ENCODE measurements at regions not wholly inside any gene's neighbourhood (a gene's known extent, or its start where the extent isn't known, plus 50 kb on each side); places are given as distances from the start of the nearest gene placed in this dataset.
A peak's percentile ranks its signal among the peaks of the same experiment; 100 is the strongest.

DNA sequence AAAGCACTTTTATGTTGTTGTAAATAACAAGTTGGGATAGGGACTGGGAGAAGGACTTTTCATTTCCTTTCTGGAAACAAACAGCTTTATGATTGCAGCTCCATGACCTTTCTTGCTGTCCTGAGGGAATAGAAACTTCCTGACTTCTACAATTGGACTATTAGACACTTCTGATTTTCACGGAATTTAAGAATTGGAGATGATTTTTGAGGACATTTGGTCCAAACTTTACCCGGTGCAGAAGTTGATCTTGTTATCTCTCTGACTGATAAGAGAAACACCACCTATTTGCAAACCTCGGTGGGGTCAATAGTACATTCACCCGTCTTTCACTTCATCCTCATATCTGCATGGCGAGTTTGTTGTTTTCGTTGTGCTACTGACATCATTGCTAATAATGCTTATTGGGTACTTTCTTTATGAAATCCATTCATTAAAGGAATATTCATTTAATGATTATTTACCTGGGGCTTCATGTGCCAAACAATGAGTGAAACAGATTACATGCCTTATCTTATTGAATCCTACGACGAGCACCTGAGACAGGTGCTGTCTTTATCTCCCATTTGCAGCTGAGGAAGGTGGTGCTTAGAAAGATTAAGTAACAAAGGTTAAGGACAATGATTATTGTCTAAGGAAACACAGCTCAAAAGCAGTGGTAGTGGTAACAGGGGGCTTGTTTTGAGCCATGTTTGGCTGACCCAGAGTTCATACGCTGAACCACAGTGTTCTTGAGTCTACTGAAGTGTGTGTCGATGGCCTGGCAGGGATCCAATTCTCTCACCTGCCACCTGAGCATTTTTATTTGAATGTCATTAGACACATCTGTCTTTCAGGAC, 176.9 kb upstream of the FAM20A start:
- no peak overlapping the region for H3K4me3 ChIP-seq
- peak; percentile 36 to 45 (median 44) for ATAC-seq
- H3K27ac ChIP-seq, result peak overlapping the region; percentile 23

DNA sequence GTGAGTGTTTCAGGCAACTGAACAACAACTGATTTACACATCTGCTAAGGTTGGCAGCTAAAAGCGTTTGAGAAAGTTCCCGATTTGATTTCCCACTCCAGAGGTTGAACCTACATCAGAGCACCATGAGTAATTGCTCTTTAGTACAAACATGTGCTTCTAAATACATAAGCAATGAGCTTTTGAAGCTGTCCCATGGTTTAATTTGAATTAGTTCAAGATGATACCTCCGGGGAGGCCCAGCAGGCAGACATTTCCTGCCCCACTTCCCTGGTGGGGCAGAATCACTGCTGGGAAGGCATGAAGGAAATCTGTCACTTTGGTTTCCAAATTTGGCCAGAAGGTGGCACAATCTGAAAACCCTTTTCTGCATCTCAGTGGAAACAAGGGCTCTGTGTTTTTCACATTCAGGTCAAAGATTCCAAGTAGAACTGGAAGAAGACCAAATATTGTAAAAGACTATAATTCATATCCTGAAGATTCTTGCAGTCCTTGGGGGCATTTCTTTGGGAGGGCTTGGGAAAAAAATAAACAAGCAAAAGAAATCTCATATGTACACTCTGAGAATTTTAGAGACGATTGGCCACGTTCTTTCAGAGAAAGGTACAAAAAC, 176.2 kb upstream of the FAM20A start:
- H3K4me3 ChIP-seq, result no peak overlapping the region
- TF ChIP-seq, protein P1, sequence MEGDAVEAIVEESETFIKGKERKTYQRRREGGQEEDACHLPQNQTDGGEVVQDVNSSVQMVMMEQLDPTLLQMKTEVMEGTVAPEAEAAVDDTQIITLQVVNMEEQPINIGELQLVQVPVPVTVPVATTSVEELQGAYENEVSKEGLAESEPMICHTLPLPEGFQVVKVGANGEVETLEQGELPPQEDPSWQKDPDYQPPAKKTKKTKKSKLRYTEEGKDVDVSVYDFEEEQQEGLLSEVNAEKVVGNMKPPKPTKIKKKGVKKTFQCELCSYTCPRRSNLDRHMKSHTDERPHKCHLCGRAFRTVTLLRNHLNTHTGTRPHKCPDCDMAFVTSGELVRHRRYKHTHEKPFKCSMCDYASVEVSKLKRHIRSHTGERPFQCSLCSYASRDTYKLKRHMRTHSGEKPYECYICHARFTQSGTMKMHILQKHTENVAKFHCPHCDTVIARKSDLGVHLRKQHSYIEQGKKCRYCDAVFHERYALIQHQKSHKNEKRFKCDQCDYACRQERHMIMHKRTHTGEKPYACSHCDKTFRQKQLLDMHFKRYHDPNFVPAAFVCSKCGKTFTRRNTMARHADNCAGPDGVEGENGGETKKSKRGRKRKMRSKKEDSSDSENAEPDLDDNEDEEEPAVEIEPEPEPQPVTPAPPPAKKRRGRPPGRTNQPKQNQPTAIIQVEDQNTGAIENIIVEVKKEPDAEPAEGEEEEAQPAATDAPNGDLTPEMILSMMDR (IDR thresholded peaks at IDR 0.05), result peak; percentile 64
- H3K27me3 ChIP-seq (ENCODE audit: insufficient read depth in 3 of 3, low read length in 2 of 3), result no peaks in the 10 kb centered on the region
- 14 to 24% (median 14%) methylated on average over 5 of the region's 5 CpGs for WGBS, 3 donors
- peak; percentile 53 to 65 for DNase-seq
- peaks cover 4% of the 10 kb centered on the region for H3K4me1 ChIP-seq
- no peaks in the 10 kb centered on the region for H3K36me3 ChIP-seq (ENCODE audit: insufficient read depth in 1 of 2, low read depth in 1 of 2)
- H3K27ac ChIP-seq, result peak overlapping the region; percentile 7
- intact Hi-C loops (cut with DNase I), result loop anchor here (5.0 to 10.0 kb wide), 3 partner anchors 195 to 460 kb away; no protein-coding TSS in a partner anchor
- ATAC-seq, result peak; percentile 57 to 78 (median 58)
- no peaks in the 10 kb centered on the region for H3K9me3 ChIP-seq

More for the DNA sequence above, 176.9 kb upstream of the FAM20A start:
- WGBS, 3 donors, result 39 to 52% (median 39%) methylated on average over 10 of the region's 10 CpGs
- TF ChIP-seq, protein P1 (IDR thresholded peaks at IDR 0.05), result no peak
- DNase-seq, result no peak
- H3K4me1 ChIP-seq, result peaks cover 4% of the 10 kb centered on the region
- H3K9me3 ChIP-seq, result no peaks in the 10 kb centered on the region
- no peaks in the 10 kb centered on the region for H3K27me3 ChIP-seq (ENCODE audit: insufficient read depth in 3 of 3, low read length in 2 of 3)
- intact Hi-C loops (cut with DNase I), result loop anchor here (5.0 to 10.0 kb wide), 3 partner anchors 194 to 459 kb away; no protein-coding TSS in a partner anchor
- no peaks in the 10 kb centered on the region for H3K36me3 ChIP-seq (ENCODE audit: insufficient read depth in 1 of 2, low read depth in 1 of 2)

DNA sequence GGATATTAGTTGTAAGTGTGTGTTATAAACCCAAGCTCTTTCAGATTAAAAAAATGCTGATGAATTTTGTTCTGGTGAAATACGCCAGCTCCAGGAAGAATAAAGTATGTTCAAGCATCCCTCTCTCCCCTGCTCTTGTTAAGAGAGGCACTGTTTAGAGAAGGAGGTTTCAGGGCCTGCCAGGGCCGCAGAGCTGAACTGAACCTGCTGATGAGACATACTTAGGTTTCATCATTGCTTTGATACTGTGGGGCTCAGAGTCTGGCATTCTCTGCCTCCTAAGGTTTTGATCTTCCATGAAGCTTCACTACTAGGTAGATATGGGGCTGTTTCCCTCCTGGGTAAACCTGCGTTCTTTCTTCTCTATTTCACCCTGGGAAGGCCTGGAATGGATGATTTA, 175.3 kb upstream of the FAM20A start:
- 84 to 89% (median 87%) methylated on average over 3 of the region's 3 CpGs for WGBS, 3 donors
- DNase-seq (peak in 1 of 2 donors; percentile 22), ATAC-seq (peak in 1 of 4 donors; percentile 49)
- H3K4me1 ChIP-seq, result peaks cover 4% of the 10 kb centered on the region
- no peaks in the 10 kb centered on the region for H3K9me3 ChIP-seq
- H3K4me3 ChIP-seq, result no peak overlapping the region
- peak overlapping the region; percentile 7 for H3K27ac ChIP-seq
- intact Hi-C loops (cut with DNase I), result loop anchor here (5.0 to 10.0 kb wide), 3 partner anchors 196 to 461 kb away; no protein-coding TSS in a partner anchor
- TF ChIP-seq, protein P1 (IDR thresholded peaks at IDR 0.05), result no peak
- no peaks in the 10 kb centered on the region for H3K36me3 ChIP-seq (ENCODE audit: insufficient read depth in 1 of 2, low read depth in 1 of 2)
- no peaks in the 10 kb centered on the region for H3K27me3 ChIP-seq (ENCODE audit: insufficient read depth in 3 of 3, low read length in 2 of 3)

DNA sequence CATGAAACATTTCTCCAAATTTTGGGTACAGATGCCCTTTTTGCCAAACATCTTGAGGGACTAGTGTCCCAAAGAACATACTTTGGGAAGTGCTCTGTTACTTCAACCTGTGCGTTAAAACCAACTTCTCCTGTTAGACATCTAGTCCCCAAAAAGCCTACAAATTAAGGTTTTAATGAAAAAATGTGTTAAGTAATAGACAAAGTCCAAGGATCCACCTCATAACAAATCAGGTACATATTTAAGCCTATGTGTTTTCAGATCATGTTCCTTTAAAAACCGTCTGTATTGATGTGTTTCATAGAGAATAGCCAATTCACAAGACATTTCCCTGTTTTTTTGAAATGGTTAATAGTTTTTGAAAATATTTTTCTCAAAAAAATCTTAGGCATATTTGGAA, 174.8 kb upstream of the FAM20A start:
- TF ChIP-seq, protein P1 (IDR thresholded peaks at IDR 0.05), result no peak
- Histone ChIP-seq H3K4me1 (peaks cover 4% of the 10 kb centered on the region), H3K36me3 (ENCODE audit: insufficient read depth in 1 of 2, low read depth in 1 of 2) (no peaks in the 10 kb centered on the region), H3K27ac (no peak overlapping the region), H3K27me3 (ENCODE audit: insufficient read depth in 3 of 3, low read length in 2 of 3) (no peaks in the 10 kb centered on the region), H3K9me3 (no peaks in the 10 kb centered on the region), H3K4me3 (no peak overlapping the region)
- no peak for ATAC-seq
- WGBS, 3 donors, result 92 to 94% (median 93%) methylated on average over 2 of the region's 2 CpGs
- DNase-seq, result no peak
- intact Hi-C loops (cut with DNase I), result loop anchor here (5.0 to 10.0 kb wide), 3 partner anchors 196 to 461 kb away; no protein-coding TSS in a partner anchor
